GM12874 (cell line): ENCODE measurements at regions not wholly inside any gene's neighbourhood (a gene's known extent, or its start where the extent isn't known, plus 50 kb on each side); places are given as distances from the start of the nearest gene placed in this dataset.

Source experiments
- TF ChIP-seq, protein P1 (sequence below): IDR thresholded peaks from 2 replicates; pipeline ENCODE4 v1.5.1; 2011; ENCODE audit warnings: low read depth, mild to moderate bottlenecking, control low read depth, low read length, moderate library complexity; ENCODE audit not compliant: insufficient read depth

DNA sequence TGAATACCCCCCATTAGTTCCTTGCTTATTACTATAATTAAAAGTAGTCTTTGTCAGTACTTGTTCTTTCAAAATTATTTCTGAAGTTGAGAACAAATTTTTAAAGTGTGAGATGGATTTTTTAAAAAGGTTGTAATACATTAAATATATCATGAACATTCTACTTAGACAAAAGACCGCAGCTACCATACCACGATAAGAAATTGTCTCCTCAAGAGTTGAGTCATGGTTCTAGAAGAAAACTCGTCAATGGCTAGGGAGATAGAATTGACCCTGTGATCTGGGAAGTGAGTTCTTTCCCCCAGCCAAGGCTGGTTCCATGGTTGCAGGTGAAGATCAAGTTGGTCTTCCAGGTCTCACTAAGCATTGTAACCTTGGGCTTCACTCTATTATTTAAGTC is 67.8 kb upstream of the ACYP2 start:
- TF ChIP-seq, protein P1, sequence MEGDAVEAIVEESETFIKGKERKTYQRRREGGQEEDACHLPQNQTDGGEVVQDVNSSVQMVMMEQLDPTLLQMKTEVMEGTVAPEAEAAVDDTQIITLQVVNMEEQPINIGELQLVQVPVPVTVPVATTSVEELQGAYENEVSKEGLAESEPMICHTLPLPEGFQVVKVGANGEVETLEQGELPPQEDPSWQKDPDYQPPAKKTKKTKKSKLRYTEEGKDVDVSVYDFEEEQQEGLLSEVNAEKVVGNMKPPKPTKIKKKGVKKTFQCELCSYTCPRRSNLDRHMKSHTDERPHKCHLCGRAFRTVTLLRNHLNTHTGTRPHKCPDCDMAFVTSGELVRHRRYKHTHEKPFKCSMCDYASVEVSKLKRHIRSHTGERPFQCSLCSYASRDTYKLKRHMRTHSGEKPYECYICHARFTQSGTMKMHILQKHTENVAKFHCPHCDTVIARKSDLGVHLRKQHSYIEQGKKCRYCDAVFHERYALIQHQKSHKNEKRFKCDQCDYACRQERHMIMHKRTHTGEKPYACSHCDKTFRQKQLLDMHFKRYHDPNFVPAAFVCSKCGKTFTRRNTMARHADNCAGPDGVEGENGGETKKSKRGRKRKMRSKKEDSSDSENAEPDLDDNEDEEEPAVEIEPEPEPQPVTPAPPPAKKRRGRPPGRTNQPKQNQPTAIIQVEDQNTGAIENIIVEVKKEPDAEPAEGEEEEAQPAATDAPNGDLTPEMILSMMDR = no peak

DNA sequence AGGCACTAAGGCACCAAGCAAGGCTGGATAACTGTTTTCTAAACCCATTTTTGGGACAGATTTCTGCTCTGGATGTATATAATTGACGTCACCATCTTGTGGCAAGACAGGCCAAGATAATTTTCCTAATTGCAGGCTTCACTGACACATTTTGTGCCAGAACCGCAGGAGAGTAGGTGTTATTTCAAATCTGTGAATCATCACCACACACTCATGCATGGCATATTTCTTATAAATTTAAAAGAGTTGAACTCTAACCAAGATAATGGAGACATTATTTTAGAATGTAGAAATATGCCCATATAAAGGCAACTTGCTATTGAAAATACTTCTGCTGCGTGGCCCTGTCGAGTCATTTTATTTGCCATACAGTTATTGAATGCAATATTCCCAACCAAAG is 68.3 kb upstream of the ACYP2 start:
- TF ChIP-seq, protein P1 = no peak

GRCh38 chr2:54042897-54043620 is 72.3 kb upstream of the PSME4 start:
- TF ChIP-seq, protein P1 = no peak

DNA sequence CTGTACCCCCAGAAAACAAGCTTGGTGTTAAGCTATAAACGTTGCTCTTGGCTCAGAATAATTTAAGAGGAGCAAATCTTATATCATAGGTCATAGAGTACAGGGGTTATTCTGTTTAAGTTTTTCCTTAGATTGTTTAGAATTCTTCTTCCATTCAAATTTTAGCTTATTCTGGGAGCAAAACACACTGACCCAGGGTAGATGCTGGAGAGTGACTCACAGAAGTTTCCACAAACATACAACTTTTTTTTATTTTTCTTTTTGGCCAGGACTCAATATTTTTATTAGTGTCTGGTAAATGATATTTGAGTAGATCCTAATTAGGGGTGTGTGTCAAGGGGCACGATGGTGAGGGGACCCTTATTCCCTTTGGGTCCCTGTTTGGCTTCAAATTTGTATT is 71.5 kb upstream of the PSME4 start:
- TF ChIP-seq, protein P1 = no peak

- TF ChIP-seq, protein P1 = no peak
Measured at GRCh38 chr2:54041135-54041534, 70.3 kb upstream of the PSME4 start.

DNA sequence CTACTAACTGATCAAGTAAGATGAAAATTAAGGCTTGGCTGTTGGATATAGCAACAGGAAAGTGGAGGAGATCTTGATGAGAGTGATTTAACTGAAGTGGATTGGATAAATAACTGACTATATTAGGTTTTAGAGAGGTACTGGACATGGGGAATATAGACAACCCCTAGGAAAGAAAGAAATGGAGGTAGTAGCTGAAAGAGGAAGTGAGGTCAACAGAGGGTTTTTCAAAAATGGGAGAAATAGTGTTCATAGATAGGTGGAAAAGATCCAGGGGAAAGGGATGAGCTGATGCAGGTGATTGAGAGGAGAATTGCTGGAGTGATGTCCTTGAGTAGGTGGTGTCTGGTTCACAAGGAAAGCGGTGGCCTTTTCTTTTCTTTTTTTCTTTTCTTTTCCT is 69.9 kb upstream of the PSME4 start:
- TF ChIP-seq, protein P1 = no peak

GRCh38 chr2:54040250-54040649 is 69.5 kb upstream of the PSME4 start:
- TF ChIP-seq, protein P1 = no peak

DNA sequence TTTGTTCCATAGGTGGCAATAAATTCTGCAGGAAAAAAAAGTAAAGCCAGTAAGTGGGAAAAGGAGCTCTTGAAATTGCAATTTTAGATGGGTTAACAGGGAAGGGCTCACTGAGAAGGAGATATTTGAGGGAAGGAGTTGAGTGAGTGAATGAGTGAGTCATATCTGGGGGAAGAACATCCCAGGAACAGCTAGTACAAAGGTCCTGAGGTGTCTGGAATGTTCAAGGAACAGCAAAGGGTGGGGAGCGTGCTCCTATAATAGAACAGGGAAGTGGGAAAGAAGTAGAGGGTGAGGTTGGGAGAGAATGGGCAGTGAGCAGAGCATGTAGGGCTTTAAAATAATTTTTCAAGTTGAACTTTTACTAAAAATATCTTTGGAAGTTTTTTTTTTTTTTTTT is 68.0 kb upstream of the PSME4 start:
- TF ChIP-seq, protein P1 = no peak
